ENCODE measurements at regions not wholly inside any gene's neighbourhood (a gene's known extent, or its start where the extent isn't known, plus 50 kb on each side); places are given as distances from the start of the nearest gene placed in this dataset.
"Not testable (repeated sequence)": the region's sequence is repeated elsewhere in the genome, so short reads cannot be mapped to it uniquely, and the experiment has no call there.

DNA sequence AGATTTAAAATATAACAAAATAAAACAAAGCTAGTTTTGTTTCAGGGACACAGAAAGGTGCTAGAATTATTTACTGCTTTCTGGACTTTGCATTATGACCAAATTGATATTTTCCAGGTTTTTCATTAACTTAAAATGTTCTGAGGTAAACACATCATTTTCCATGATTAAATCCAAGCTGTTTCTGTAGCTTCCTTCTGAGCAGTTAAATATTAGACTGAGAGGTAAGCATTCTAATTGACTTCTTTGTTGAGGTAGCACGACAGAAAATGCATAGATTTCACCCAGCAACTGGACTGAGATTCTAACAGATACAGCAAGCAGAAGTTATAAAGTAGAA lies 98.3 kb downstream of the BMP4 start:
- in situ Hi-C loops (cut with HindIII; ENCODE audit: low sequenced_read_pairs) = no loop called here

DNA sequence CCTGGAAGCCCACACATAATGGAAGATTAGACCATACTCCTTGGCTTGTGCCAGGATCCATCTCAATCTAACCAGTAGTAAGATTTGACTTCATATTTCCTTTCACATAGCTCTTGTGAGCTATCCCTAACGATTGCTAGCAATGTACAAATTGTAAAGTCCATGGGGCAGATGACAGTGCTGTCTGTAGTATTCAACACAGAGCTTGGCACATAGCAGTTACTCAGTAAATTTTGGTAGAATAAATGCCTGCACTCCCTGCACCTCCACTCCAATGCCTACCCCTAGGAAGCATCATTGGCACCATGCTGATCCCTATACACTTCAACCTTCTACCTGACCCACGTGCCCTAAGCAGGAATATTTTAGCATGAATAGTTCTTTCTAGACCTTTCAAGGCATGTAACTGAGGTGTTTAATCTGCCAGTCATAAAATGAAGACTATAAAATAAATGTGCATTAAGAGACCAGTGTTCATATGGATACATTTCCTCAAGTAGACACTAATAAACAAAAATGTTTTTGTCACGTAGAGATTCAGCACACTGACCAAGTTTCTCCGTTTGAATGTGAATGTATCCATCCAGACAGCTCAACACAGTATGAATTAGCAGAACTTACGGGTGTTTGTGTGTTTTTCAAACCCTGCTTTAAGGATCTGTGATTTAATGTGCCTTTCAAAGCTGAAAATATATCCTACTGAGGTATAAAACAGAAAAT lies 98.8 kb downstream of the BMP4 start:
- in situ Hi-C loops (cut with HindIII; ENCODE audit: low sequenced_read_pairs) = no loop called here

DNA sequence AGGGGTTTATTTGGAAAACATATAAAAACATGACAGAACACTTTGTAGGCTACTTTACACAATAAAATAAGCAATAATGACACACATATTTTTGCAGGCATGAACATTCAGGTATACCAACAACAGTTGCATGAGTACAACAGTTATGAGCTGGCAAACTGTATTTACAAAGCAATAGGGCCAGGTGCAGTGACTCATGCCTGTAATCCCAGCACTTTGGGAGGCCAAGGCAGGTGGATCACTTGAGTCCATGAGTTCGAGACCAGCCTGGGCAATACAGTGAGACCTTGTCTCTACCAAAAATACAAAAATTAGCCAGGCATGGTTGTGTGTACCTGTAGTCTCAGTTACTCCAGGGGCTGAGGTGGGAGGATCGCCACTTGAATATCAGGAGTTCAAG lies 101.1 kb downstream of the BMP4 start:
- in situ Hi-C loops (cut with HindIII; ENCODE audit: low sequenced_read_pairs) = no loop called here

DNA sequence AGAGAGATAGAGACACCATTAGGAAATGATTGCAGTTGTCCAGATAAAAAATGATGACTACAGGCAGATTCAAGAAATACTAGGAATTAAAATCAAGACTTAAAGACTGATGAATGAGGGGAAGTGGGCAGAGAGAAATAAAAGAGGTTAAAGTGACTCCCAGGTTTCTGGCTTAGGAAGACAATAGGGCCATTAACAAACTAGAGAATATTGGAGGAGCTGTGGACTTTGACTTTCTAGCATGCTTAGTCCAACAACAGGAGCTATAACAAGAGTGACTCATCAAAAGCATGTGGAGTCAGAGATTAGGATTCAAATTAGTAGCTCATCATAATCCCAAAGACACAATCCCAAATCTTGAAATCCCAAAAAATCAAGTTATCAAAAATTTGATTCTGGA lies 101.5 kb downstream of the BMP4 start:
- in situ Hi-C loops (cut with HindIII; ENCODE audit: low sequenced_read_pairs) = no loop called here

DNA sequence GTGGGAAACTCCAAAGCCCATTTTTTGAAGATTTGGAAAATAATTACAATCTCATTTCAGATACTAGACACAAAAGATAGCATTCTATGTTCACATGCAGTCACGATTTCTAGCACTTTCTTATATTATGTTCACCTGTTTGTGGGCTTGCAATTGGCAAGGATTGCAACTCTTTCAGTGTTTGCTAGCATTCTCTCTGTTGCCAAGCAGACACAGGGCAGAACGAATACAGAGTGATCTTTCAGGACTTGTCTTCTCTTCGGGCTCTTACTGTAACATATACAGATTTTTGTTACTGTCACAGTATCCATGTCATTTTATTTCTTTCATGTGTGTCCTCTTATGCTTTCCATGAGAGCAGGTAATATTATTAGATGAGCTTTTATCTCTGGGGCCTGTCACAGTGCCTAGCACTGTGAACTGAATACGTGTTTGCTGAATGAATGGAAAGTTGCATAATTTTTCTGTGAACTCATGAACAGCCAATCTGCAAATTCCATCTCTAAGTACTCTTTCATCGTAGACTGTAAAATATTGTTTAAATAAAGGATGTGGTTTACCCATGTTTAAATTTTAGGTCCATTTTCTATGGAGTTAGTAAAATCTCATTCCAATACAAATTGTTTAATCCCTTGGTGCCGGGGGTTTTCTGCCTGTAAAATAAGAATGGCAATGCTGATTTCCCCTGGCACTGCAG lies 105.1 kb downstream of the BMP4 start:
- in situ Hi-C loops (cut with HindIII; ENCODE audit: low sequenced_read_pairs) = no loop called here

DNA sequence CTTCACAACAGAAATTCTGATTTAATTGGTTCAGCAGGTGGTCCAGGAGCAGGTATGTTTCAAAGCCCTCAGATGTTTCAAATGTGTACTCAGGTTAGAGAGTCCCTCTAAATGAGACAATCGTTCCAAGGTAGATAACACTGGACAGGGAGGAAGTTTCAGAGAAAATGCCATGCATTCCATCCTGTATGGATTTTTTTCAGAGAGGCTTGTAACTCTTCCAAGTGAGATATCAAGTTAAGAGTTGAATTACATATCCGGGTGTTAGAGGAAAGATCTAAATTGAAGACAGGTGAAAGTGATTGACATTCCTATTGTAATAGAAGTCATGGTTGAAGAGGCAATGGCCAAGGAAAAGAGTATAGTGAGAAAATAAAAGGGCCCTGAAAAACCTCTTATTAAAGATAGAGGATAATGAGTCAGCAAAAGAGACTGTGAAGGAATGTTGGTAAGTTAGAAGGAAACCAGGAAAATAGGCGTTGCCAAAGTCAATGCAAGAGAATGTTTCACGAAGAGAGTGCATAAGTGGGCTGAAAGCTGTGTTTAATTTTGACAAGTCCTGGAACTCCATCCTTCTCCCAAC lies 105.8 kb downstream of the BMP4 start:
- in situ Hi-C loops (cut with HindIII; ENCODE audit: low sequenced_read_pairs) = no loop called here

DNA sequence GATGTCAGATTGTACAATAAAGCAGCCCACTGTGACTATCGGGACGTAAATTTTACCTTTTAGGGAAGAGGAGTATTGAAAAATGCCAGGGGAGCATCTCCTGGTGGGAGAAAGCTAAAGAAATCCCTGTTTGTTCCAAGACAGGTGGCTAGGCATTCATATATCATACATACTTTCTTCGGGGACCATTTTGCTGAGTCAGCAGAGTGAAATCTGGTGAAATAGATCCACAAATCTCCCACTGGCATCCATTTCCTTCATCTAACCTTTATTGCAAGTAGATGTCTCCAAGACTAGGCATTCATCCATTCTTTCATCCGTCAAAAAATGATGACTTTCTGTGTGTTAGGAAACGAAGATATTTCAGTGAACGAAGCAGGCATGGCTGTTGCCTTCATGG lies 107.1 kb downstream of the BMP4 start:
- in situ Hi-C loops (cut with HindIII; ENCODE audit: low sequenced_read_pairs) = no loop called here

DNA sequence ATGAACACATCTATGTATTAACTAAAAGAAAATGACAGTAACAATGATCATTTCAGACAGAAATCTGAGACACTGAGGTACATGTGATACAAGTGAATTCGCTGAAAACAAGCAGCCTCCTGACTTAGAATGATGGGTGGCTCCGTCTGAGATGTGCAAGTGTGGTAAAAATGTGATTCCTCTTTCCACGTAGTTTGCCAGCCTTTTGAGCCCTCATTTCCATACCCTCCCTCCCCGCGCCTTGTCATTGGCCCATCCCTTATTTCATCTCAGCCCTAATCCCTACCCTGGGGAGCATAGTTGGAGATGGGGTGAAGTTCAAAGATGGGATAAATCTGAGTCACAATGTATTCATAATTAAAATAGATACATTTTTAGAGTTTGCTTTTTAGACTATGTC lies 107.8 kb downstream of the BMP4 start:
- in situ Hi-C loops (cut with HindIII; ENCODE audit: low sequenced_read_pairs) = no loop called here

DNA sequence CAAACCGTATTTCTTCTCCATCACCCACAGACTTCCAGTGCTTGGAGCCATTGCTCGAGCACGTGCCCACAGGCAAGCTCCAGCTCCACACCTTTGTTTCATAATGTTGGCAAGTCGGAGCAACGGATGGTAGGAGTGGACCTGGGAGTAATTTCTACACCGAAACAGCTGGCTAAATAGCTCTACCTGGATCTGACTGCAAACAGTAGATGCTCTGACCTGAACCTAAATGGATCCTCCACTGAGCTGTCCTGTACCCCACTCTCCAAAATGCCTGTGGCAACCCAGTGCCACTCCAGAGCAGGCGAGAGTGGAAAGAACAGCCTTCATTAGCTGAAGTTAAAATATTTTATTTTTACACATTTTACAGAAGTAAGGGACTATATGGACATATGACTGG lies 108.7 kb downstream of the BMP4 start:
- in situ Hi-C loops (cut with HindIII; ENCODE audit: low sequenced_read_pairs) = no loop called here

DNA sequence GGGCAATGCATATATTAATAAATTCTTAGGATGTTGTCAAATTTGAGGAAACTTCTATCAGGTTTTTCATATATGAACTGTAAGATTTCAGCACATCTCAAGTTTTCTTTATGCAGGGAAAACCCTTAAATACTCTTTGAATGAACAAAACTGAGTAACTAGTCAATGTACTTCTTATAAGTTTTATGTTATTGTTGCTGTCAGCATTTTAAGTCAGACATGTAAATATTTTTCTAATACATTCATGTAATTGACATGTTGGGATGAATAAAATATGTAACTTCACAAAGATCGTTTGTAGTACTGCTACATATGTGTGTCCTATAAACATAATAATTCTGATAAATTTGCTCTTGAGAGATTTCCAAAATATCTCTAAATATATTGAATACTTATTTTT lies 109.6 kb downstream of the BMP4 start:
- in situ Hi-C loops (cut with HindIII; ENCODE audit: low sequenced_read_pairs) = no loop called here

DNA sequence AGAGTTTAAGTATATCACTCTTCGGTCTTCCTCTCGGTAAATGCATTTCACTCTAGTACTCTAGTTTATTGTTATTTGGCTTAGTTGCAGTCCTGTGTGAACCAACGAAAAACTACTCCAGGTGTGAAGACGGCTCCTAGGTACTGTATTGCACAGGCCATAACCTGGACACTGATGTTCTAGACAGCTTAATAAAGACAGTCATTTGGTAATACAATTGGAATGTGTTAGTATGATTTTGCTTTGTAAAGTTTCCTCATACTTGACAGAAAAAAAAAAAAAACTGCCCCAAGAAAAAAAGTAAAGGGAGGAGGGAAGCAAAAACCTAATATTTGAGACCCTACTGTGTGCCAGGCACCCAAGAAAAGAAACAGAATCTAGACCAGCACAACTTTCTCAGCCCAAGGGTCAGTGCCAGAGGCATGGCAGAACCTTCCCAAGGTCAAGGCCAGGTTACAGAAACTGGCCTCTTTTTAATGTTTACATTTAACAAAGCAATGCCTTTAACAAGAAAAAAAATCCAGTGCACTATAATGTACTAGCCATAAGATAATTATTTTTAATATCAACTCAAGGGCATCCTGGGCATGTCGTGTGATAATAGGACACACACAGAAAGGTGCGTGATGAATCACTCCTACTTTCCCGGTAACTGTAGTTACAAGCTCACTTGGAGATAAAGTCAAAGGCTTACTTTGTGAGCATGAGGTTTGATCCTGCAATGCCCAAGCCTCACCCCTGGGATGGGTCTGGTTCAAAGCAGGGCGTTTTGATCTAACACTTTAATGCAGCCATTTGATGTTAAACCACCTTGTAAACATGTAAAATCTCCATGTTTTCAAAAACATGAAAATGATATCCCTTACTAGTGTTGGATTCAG lies 110.6 kb downstream of the BMP4 start:
- in situ Hi-C loops (cut with HindIII; ENCODE audit: low sequenced_read_pairs) = no loop called here

DNA sequence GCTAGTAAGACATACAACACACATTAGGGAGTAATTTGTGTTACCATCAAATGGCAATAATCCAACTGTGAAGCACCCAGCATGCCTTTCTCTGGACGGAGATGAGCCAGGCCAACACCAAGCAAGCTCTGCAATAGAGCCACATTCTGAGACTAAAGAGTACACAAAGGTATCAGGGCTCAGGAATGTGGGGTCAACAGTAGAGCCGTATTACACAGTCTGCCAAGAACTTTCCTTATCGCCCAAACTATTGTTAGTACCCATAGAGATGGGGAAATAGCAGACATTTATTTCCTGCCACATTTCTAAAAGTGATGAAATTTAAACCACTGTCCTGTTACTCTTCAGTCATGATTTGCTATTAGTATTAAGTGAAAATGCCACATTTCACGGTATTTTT lies 113.7 kb downstream of the BMP4 start:
- in situ Hi-C loops (cut with HindIII; ENCODE audit: low sequenced_read_pairs) = no loop called here

DNA sequence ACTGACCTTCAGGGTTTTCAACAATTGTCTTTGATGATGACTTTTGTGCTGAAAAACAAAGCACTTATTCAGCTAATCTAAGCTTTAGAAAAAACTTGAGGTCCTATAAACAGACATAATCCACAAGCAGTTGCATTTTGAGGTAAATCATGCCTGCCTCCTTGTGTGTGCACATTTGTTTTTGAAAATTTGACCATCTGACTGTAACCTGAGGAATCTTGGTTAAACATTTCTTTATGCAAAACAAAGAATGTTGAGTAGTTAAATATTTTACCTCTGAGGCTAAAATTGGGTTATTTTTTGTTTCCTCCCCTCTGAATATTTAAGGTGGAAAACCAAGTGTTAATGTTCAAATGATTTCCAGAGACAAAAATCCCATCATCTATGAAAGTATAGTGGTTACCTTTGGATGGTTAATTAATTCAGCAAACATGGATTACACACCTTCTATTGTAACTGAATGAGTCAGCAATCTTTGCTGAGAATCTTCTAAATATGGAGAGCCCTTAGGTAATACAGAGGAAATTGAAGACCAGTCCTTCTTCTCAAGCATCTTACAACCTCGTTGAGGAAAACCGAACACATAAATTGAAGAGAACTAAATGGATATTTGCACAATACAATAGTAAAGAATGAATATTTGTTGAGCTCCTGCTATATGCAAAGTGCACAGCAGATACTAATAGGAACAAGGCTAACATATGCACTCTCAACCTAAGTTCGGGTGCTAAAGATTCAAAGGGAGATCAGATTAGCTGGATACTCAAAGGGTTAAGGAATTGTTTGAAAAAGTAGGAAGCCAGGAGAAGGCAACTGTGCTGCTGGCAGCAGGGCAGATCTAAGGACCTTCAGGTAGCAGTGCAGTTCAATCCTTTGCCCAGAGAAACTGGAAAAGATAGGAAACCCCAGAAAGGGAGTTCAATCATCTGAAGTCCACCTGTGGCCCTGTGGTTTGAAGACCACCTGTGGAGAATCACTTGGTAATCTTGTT lies 115.2 kb downstream of the BMP4 start:
- in situ Hi-C loops (cut with HindIII; ENCODE audit: low sequenced_read_pairs) = no loop called here

DNA sequence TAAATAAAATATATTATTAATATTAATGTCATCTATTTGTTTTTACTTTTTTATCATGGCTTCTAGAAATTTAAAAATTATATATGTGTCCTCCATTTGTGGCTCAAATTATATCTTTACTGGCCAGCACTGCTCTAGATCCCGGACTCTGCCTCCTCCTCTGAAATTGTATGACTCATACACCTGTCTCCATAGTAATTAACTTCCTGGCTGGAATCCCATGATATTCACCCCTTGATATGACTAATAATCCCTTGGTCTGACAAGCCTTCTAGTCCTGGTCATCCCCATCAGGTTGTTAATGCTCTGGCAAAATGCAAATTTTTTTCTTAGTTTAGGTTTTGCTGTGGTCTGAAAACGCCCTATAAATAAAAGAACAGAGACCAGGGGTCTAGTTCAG lies 116.2 kb downstream of the BMP4 start:
- in situ Hi-C loops (cut with HindIII; ENCODE audit: low sequenced_read_pairs) = no loop called here

DNA sequence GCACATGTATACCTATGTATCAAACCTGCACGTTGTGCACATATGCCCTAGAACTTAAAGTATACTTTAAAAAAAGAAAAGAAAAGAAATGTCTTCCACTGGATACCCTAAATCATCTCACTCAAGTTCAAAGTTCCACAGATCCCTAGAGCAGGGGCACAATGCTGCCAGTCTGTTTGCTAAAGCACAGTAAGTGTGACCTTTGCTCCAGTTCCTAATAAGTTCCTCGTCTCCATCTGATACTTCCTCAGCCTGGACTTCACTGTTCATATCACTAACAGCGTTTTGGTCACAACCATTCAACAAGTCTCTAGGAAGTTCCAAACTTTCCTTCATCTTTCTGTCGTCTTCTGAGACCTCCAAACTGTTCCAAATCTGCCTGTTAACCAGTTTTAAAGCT lies 118.3 kb downstream of the BMP4 start:
- in situ Hi-C loops (cut with HindIII; ENCODE audit: low sequenced_read_pairs) = no loop called here

DNA sequence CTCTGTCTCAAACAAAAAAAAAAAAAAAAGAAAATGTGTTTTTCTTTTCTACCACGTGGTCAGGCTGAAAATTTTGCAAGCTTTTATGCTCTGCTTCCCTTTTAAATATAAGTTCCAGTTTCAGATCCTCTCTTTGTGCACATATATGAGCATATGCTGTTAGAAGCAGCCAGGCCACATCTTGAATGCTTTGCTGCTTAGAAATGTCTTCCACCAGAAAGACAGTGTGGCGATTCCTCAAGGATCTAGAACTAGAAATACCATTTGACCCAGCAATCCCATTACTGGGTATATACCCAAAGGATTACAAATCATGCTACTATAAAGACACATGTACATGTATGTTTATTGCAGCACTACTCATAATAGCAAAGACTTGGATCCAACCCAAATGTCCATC lies 119.0 kb downstream of the BMP4 start:
- in situ Hi-C loops (cut with HindIII; ENCODE audit: low sequenced_read_pairs) = not testable (repeated sequence)

DNA sequence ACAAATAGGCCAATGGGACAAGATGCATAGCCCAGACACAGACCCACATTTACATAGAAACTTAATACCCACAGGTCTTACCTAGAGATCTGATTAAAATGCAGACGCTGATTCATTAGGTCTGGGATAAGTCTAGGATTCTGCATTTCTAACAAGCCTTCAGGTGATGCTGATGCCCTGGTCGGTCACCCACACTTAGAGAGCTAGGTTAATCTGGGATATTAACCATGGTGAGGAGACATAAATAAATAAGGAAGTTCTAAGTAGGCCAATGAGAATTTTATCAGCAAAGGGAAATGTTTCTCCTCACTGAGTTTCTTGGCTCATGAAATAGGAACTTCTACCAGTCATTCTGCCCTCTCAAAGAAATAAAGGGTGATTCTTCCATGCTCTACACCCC lies 120.1 kb downstream of the BMP4 start:
- in situ Hi-C loops (cut with HindIII; ENCODE audit: low sequenced_read_pairs) = no loop called here

DNA sequence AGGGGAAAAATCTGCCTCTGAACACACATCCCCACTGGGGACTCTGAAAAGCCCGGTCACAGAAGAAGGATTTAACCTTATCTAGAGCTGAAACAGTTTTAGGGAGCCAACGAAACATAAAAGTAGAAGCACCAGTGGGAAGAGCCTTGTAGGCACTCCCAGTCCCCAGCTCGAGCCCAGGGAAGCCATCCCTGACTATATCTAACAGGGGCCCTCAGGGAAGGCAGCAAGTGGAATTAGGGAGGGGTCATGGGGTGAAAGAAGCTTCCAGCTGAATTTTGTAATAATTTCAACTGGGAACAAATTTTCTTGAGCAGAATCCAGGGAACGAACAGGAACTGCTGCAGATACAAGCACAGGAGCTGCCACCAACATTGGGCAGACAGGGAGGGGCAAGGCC lies 127.8 kb downstream of the BMP4 start:
- in situ Hi-C loops (cut with HindIII; ENCODE audit: low sequenced_read_pairs) = no loop called here

DNA sequence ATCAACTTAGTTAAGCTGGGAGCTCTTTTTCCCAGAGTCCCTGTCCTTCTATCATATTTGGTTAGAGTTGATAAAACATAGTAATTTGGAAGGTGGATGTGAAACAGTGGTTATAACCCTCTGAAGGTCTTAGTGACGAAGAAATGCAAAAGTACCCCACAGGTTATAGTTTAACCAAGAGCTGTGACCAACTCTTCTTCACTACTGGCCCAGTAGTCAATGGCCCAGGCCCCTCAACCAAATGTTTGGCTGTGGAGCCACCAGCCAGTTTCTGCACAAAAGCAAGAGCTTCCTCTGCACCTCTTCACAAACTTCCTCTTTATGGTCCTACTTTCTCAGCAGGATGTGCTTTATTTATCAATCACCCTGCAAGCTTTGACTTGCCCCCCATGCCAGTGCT lies 132.6 kb downstream of the BMP4 start:
- in situ Hi-C loops (cut with HindIII; ENCODE audit: low sequenced_read_pairs) = no loop called here

DNA sequence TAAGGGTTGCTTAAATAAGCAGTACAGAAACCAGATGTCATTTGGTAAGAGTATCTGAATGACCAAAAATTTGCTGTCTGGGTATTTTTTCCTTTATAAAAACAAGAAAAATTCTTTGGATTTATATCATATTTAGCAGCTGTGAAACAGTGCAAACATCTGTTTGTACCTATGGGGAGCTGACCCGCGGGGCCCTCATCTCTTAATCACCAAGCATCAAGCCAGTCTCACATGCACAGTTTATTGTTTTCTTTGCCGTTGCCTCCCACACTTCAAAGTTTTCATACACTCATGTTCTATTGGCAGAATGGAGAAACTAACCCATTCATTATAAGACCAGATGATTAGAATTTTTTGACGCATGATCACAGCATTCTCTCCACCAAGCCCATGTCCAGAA lies 142.2 kb downstream of the BMP4 start:
- in situ Hi-C loops (cut with HindIII; ENCODE audit: low sequenced_read_pairs) = loop anchor here (5.0 kb wide), 1 partner anchor 63 kb away; no protein-coding TSS in a partner anchor
